HEK293 (cell line): ENCODE measurements at regions not wholly inside any gene's neighbourhood (a gene's known extent, or its start where the extent isn't known, plus 50 kb on each side); places are given as distances from the start of the nearest gene placed in this dataset.

Source experiments
- CTCF ChIA-PET: fragments of 350-600 bp; formaldehyde crosslinking; extraction: SDS; loops from one replicate; lab custom pipeline; 2021; ENCODE audit warnings: antibody characterized with exemption; lab: Yijun Ruan, JAX
- POLR2A ChIA-PET: fragments of 300-600 bp; formaldehyde crosslinking; extraction: SDS; loops from one replicate; lab custom pipeline; 2020; ENCODE audit warnings: antibody characterized with exemption, inconsistent platforms; lab: Yijun Ruan, JAX
- H3K27ac ChIP-seq: fragments of 200-500 bp; sonication (Bioruptor generic); 2 replicates; pipeline ENCODE4 v1.5.1; 2014; ENCODE audit warnings: low read depth, low read length, control low read depth, inconsistent platforms; ENCODE audit errors: extremely low read depth
- H3K36me3 ChIP-seq, 2 experiments: fragments of 200-500 bp in 1 of 2; sonication (Bioruptor generic) in 1 of 2; 1 replicate in 1 of 2; 2 replicates in 1 of 2; pipeline ENCODE4 v1.5.1; 2014 to 2017; ENCODE audit warnings: inconsistent platforms in 2 of 2, low read length in 2 of 2; ENCODE audit not compliant: control insufficient read depth in 2 of 2, insufficient read depth in 1 of 2
- H3K4me1 ChIP-seq: fragments of 200-500 bp; sonication (Bioruptor generic); 2 replicates; pipeline ENCODE4 v1.5.1; 2014; ENCODE audit warnings: mild to moderate bottlenecking, low read length, inconsistent platforms; ENCODE audit not compliant: control insufficient read depth, insufficient read depth
- H3K4me3 ChIP-seq: 2 replicates; pipeline ENCODE4 v1.5.1; 2011; ENCODE audit warnings: low read depth, mild to moderate bottlenecking, control low read depth, low read length, moderate library complexity
- H3K9me3 ChIP-seq: fragments of 200-500 bp; sonication (Bioruptor generic); 2 replicates; pipeline ENCODE4 v1.5.1; 2014; ENCODE audit warnings: low read depth, low read length, inconsistent platforms; ENCODE audit not compliant: control insufficient read depth, insufficient read depth
- EGR2 ChIP-seq: fragments of 450-650 bp; formaldehyde crosslinking; IDR thresholded peaks from 2 replicates; pipeline ENCODE4 v1.5.1; 2016; ENCODE audit warnings: low read depth, missing biosample characterization, missing genetic modification characterization
- PRDM2 ChIP-seq: fragments of 450-650 bp; formaldehyde crosslinking; IDR thresholded peaks from 2 replicates; pipeline ENCODE4 v1.5.1; 2016; ENCODE audit warnings: missing biosample characterization, missing genetic modification characterization, borderline replicate concordance
- REPIN1 ChIP-seq: fragments of 450-650 bp; formaldehyde crosslinking; IDR thresholded peaks from 2 replicates; pipeline ENCODE4 v1.5.1; 2017; ENCODE audit warnings: missing biosample characterization, missing genetic modification characterization, low read depth
- ZNF146 ChIP-seq: fragments of 450-650 bp; formaldehyde crosslinking; IDR thresholded peaks from 2 replicates; pipeline ENCODE4 v1.5.1; 2016; ENCODE audit warnings: missing biosample characterization, missing genetic modification characterization
- ZNF184 ChIP-seq: fragments of 450-650 bp; IDR thresholded peaks from 2 replicates; pipeline ENCODE4 v1.5.1; 2018; ENCODE audit warnings: missing biosample characterization, mild to moderate bottlenecking, missing genetic modification characterization
- ZNF266 ChIP-seq: fragments of 450-650 bp; formaldehyde crosslinking; IDR thresholded peaks from 2 replicates; pipeline ENCODE4 v1.5.1; 2016; ENCODE audit warnings: missing biosample characterization, missing genetic modification characterization, low read depth
- ZNF350 ChIP-seq: fragments of 450-650 bp; formaldehyde crosslinking; IDR thresholded peaks from 2 replicates; pipeline ENCODE4 v1.5.0; 2017; ENCODE audit warnings: missing biosample characterization, mild to moderate bottlenecking, missing genetic modification characterization
- ZNF391 ChIP-seq: fragments of 450-650 bp; formaldehyde crosslinking; IDR thresholded peaks from 2 replicates; pipeline ENCODE4 v1.5.1; 2016; ENCODE audit warnings: low read depth, missing biosample characterization, missing genetic modification characterization, borderline replicate concordance
- ZNF664 ChIP-seq: fragments of 450-650 bp; formaldehyde crosslinking; IDR thresholded peaks from 2 replicates; pipeline ENCODE4 v1.5.1; 2016; ENCODE audit warnings: missing biosample characterization, missing genetic modification characterization
- ZNF692 ChIP-seq: fragments of 450-650 bp; formaldehyde crosslinking; IDR thresholded peaks from 2 replicates; pipeline ENCODE4 v1.5.1; 2016; ENCODE audit warnings: missing biosample characterization, missing genetic modification characterization
- ZXDB ChIP-seq: fragments of 450-650 bp; formaldehyde crosslinking; IDR thresholded peaks from 2 replicates; pipeline ENCODE4 v1.5.1; 2016; ENCODE audit warnings: missing biosample characterization, missing genetic modification characterization
- TF ChIP-seq, protein P1 (sequence below): fragments of 450-650 bp; formaldehyde crosslinking; IDR thresholded peaks from 2 replicates; pipeline ENCODE4 v1.5.1; 2016; ENCODE audit warnings: missing biosample characterization, missing genetic modification characterization
- TF ChIP-seq, protein P2 (sequence below): fragments of 450-650 bp; formaldehyde crosslinking; IDR thresholded peaks from 2 replicates; pipeline ENCODE4 v1.5.1; 2016; ENCODE audit warnings: missing biosample characterization, missing genetic modification characterization
- TF ChIP-seq, protein P3 (sequence below): fragments of 450-650 bp; formaldehyde crosslinking; IDR thresholded peaks from 2 replicates; pipeline ENCODE4 v1.5.1; 2016; ENCODE audit warnings: missing biosample characterization, missing genetic modification characterization

DNA sequence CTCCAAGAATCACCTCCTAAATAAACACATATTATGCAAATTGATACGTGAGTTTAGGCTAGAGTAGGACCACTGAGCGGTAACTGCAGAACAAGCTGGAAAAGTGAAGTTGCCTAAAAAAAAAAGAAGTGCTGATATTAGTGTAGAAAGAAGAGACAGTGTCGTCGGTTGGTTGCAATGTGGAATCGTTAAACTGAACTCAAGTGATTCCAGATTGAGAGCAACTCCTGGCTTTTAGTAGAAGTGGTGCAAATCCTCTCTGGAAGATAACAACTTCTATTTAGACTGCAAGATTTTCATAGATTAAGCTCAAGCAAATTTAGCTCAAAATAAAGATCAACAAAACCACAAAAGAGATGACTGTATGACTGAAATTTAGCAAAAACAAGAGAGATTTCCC lies 97.0 kb upstream of the PGR start:
- ChIA-PET POLR2A (no interaction called here), CTCF (no interaction called here)
- H3K27ac ChIP-seq: no peak overlapping the region
- H3K4me3 ChIP-seq: no peak overlapping the region
- H3K36me3 ChIP-seq: no peaks in the 10 kb centered on the region
- no peaks in the 10 kb centered on the region for H3K4me1 ChIP-seq
- TF ChIP-seq, protein P1, sequence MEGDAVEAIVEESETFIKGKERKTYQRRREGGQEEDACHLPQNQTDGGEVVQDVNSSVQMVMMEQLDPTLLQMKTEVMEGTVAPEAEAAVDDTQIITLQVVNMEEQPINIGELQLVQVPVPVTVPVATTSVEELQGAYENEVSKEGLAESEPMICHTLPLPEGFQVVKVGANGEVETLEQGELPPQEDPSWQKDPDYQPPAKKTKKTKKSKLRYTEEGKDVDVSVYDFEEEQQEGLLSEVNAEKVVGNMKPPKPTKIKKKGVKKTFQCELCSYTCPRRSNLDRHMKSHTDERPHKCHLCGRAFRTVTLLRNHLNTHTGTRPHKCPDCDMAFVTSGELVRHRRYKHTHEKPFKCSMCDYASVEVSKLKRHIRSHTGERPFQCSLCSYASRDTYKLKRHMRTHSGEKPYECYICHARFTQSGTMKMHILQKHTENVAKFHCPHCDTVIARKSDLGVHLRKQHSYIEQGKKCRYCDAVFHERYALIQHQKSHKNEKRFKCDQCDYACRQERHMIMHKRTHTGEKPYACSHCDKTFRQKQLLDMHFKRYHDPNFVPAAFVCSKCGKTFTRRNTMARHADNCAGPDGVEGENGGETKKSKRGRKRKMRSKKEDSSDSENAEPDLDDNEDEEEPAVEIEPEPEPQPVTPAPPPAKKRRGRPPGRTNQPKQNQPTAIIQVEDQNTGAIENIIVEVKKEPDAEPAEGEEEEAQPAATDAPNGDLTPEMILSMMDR: no peak
- TF ChIP-seq ZNF184: no peak
- no peak for TF ChIP-seq REPIN1
- no peak for TF ChIP-seq ZNF664 (tag by site-specific recombination)
- TF ChIP-seq EGR2 (tag by site-specific recombination): no peak
- no peak for TF ChIP-seq PRDM2 (tag by site-specific recombination)
- no peak for TF ChIP-seq ZXDB (tag by site-specific recombination)
- no peak for TF ChIP-seq ZNF146 (tag by site-specific recombination)
- TF ChIP-seq ZNF692 (tag by site-specific recombination): no peak
- TF ChIP-seq, protein P2, sequence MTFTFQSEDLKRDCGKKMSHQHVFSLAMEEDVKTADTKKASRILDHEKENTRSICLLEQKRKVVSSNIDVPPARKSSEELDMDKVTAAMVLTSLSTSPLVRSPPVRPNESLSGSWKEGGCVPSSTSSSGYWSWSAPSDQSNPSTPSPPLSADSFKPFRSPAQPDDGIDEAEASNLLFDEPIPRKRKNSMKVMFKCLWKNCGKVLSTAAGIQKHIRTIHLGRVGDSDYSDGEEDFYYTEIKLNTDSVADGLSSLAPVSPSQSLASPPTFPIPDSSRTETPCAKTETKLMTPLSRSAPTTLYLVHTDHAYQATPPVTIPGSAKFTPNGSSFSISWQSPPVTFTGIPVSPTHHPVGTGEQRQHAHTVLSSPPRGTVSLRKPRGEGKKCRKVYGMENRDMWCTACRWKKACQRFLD: no peak
- TF ChIP-seq ZNF350: no peak
- TF ChIP-seq ZNF391 (tag by site-specific recombination): no peak
- TF ChIP-seq ZNF266: no peak
- TF ChIP-seq, protein P3, sequence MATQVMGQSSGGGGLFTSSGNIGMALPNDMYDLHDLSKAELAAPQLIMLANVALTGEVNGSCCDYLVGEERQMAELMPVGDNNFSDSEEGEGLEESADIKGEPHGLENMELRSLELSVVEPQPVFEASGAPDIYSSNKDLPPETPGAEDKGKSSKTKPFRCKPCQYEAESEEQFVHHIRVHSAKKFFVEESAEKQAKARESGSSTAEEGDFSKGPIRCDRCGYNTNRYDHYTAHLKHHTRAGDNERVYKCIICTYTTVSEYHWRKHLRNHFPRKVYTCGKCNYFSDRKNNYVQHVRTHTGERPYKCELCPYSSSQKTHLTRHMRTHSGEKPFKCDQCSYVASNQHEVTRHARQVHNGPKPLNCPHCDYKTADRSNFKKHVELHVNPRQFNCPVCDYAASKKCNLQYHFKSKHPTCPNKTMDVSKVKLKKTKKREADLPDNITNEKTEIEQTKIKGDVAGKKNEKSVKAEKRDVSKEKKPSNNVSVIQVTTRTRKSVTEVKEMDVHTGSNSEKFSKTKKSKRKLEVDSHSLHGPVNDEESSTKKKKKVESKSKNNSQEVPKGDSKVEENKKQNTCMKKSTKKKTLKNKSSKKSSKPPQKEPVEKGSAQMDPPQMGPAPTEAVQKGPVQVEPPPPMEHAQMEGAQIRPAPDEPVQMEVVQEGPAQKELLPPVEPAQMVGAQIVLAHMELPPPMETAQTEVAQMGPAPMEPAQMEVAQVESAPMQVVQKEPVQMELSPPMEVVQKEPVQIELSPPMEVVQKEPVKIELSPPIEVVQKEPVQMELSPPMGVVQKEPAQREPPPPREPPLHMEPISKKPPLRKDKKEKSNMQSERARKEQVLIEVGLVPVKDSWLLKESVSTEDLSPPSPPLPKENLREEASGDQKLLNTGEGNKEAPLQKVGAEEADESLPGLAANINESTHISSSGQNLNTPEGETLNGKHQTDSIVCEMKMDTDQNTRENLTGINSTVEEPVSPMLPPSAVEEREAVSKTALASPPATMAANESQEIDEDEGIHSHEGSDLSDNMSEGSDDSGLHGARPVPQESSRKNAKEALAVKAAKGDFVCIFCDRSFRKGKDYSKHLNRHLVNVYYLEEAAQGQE (tag by site-specific recombination): no peak
- H3K9me3 ChIP-seq: no peaks in the 10 kb centered on the region
